Posterior cingulate gyrus (tissue), 11 donors: ENCODE measurements at regions not wholly inside any gene's neighbourhood (a gene's known extent, or its start where the extent isn't known, plus 50 kb on each side); places are given as distances from the start of the nearest gene placed in this dataset.

Experiments
- DNase-seq, 10 donors: peaks; one replicate each; pipeline versions ENCODE4 v3.0.0 to v3.0.0-alpha.2; 2020 to 2021; ENCODE audit warnings: mixed read lengths in 3 of 10
- intact Hi-C: fragments of 100-400 bp; cut with DNase I; formaldehyde crosslinking; loops from one replicate; pipeline ENCODE4 v1.15.1; 2023

DNA sequence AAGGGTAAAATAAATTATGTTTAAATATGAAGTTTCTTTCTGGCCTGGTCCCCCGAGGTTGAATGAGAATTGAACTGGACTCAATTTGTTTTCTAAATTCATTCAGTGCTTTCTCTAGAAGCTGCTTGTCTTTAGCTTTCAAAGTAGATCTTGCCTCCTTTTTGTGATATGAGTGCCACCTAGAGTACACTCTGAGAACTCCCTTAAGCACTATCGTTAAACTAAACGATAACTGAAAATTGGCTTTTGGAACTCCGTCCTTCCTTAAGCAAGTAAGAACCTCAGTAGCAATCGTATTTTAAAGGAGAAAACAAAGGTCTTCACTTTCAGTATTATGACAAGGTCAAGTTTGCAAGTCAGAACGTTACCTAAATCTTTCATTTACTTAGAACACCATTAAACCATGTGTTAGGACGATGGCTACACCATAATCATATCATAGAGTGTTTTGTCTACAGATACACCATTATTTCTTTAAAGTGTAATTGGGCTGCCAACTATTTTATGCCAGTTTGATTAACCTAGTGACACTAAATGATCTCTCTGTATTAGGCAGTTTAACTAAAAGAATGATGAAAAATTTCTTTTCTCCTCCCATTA is 364.8 kb downstream of the SNAPC1 start:
- intact Hi-C loops, result loop anchor here (5.0 to 10.0 kb wide), 2 partner anchors 392 to 665 kb away; no protein-coding TSS in a partner anchor

GRCh38 chr14:62130441-62130840 is 368.2 kb downstream of the SNAPC1 start:
- DNase-seq, result no peak
- intact Hi-C loops, result no loop called here

More for the DNA sequence above, 364.8 kb downstream of the SNAPC1 start:
- no peak for DNase-seq

GRCh38 chr14:62133776-62134550 is 371.7 kb downstream of the SNAPC1 start:
- intact Hi-C loops, result no loop called here
- no peak for DNase-seq

DNA sequence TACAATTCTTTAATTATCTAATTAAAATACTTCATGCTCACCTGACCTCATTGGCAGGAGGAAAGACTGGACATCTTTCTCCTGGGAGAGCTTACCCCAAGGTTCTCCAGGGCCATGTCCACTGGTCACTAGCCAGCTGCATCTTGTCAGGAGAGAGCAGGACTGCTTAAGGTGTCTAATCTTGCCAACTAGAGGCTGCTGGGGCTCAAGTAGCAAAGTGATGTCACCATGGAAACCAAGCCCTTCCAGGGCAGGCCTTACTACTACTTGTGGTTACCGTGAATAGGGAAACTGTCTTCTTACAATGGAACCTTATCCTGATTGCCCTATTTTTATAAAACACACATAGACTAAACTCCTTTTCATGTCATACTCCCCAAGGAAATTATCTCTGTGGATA is 376.4 kb downstream of the SNAPC1 start:
- DNase-seq, result no peak
- intact Hi-C loops, result no loop called here

DNA sequence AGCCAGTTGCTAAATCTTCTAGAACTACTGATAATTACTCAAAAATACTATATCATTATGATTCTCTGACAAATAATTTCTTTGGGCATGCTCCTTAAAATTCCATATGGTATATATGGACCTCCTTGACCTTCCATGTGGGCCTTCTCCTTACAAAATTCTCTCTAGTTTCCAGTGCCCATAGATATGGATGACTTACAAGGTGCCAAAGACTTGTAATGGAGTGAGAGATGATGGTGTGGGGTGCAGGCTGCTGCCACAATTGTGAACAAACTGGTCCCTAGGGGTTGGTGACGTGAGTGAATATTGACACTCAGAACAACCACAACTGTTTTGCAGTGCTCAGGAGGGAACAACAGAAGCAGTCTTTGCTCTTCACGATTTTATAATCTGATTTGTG is 378.9 kb downstream of the SNAPC1 start:
- no peak for DNase-seq
- intact Hi-C loops, result no loop called here

GRCh38 chr14:62143245-62143644 is 381.0 kb downstream of the SNAPC1 start:
- intact Hi-C loops, result no loop called here
- peak in 1 of 10 donors; percentile 9 for DNase-seq

DNA sequence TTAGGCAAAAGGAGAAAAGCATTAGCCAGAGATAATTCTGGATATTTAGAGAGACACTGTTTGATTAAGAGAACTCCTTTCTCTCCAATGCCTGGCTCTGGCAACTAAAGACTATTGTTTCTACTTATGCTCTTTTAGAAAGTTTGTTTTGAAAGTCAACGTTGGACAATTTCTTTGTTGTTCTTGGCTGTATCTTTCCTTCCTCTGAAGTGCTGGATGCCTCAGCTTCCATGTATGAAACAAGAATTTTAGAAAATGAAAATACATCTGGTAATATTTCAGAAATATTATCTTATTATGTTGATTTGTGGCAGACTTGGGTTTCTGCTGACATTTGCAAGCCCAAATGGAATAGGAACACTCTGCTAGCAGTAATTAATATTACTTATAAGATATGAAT is 382.6 kb downstream of the SNAPC1 start:
- intact Hi-C loops, result no loop called here
- no peak for DNase-seq

- intact Hi-C loops, result no loop called here
- no peak for DNase-seq
Measured at GRCh38 chr14:62146030-62146429, 383.8 kb downstream of the SNAPC1 start.

DNA sequence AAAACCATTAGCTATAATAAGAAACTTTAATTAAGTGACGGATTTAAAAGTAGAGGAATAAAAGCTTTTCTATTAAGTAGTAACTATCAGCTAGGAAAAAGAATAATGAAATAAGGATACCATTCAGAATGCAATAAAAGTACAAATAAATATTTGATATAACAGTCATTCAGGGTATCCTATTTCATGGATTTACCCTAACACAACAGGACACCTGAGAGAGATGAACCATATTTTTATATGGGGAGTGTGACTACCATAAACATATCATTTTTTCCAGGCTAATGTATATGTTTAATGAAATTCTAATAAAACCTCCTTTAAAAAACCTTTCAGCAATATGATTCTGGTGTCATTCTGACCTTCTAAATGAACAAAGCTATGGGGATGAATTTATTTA is 393.8 kb downstream of the SNAPC1 start:
- intact Hi-C loops, result no loop called here
- DNase-seq, result no peak

- intact Hi-C loops, result no loop called here
- no peak for DNase-seq
Measured at GRCh38 chr14:62158779-62159178, 396.6 kb downstream of the SNAPC1 start.

- no peak for DNase-seq
- intact Hi-C loops, result no loop called here
Measured at GRCh38 chr14:62159314-62159713, 397.1 kb downstream of the SNAPC1 start.

- intact Hi-C loops, result loop anchor here (2.0 kb wide), 1 partner anchor 1114 kb away; no protein-coding TSS in a partner anchor
- DNase-seq, result peak in 1 of 10 donors; percentile 15
Measured at GRCh38 chr14:62162998-62163589, 400.9 kb downstream of the SNAPC1 start.

GRCh38 chr14:62168564-62169155 is 406.4 kb downstream of the SNAPC1 start:
- no peak for DNase-seq
- intact Hi-C loops, result no loop called here

- peak in 8 of 10 donors; percentile 16 to 91 (median 60) for DNase-seq
- intact Hi-C loops, result loop anchor here (1.0 to 10.0 kb wide), 2 partner anchors 855 to 1097 kb away; no protein-coding TSS in a partner anchor
Measured at GRCh38 chr14:62179367-62180018, 417.3 kb downstream of the SNAPC1 start.

DNA sequence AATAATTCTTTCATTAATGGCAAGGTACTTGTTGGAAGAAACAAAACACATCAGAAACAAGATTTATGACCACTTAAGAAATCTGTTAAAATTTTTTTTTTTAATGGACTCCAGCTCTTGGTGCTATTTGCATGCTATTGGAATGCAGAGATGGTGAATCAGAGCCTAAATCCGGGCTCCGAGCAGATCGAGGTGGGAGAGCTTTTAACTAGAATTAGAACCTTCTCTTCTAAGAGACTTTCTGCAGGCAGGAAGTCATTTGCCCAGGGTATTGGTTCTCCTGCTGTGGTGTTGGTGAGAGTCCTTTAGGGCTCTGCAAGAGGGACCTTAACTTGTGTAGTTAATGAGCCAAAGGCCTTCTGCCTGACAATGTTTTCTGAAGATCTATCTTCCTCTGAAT is 419.4 kb downstream of the SNAPC1 start:
- no peak for DNase-seq
- intact Hi-C loops, result loop anchor here (10.0 kb wide), 1 partner anchor 853 kb away; no protein-coding TSS in a partner anchor

GRCh38 chr14:62185078-62185477 is 422.9 kb downstream of the SNAPC1 start:
- DNase-seq, result no peak
- intact Hi-C loops, result loop anchor here (10.0 kb wide), 1 partner anchor 850 kb away; no protein-coding TSS in a partner anchor

DNA sequence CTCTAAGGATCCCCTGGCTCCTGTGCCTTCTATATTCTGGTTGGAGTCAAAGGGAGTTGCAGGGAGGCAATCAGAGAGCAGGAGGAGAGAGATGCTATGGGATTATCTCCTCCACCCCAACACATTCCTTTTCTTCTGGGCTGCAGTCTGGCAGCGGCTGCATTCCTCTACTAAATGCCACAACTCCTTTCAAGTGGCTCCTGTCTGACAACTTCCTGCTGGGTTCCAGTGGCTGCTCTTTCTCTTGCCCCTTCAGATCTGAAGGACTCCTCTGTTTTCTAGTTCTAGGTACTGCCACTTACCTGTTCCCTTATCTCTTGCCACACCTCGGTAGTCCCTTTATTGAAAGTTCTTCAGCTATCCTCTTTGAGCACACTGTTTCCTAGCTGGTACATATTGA is 425.0 kb downstream of the SNAPC1 start:
- DNase-seq, result no peak
- intact Hi-C loops, result loop anchor here (10.0 kb wide), 1 partner anchor 848 kb away; no protein-coding TSS in a partner anchor

DNA sequence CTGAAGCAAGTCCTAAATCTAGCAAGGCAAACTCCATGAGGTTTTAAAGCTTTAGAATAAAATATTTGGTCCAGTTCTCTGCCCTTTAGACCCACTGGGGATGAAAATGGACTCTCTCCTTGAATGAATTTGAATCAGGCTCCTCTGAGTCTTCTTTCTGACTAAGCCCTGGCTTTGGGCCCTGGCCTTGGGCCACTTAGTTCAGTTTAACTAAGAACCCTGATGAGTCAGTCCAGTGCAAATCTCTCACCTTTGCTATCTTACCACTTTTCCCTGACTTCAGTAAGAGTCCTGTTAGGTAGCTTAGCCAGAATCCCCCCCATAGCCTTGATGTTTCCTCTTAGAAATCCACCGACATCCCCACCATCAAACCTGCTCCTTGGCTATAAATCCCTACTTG is 427.5 kb downstream of the SNAPC1 start:
- intact Hi-C loops, result loop anchor here (10.0 kb wide), 1 partner anchor 845 kb away; no protein-coding TSS in a partner anchor
- no peak for DNase-seq

DNA sequence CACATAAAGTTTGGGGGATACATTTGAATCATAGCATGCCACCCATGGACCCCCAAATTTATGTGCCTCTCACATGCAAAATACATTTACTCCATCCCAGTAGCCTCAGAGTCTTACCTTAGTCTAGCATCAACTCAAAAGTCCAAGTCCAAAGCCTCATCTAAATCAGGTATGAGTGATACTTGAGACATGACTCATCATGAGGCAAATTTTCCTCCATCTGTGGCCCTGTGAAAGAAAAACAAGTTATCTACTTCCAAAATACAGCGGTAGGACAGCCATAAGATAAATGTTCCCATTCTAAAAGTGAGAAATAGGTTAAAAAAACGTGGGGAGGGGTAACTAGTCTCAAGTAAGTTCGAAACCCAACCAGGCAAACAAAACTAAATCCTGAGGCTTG is 444.2 kb downstream of the SNAPC1 start:
- no peak for DNase-seq

DNA sequence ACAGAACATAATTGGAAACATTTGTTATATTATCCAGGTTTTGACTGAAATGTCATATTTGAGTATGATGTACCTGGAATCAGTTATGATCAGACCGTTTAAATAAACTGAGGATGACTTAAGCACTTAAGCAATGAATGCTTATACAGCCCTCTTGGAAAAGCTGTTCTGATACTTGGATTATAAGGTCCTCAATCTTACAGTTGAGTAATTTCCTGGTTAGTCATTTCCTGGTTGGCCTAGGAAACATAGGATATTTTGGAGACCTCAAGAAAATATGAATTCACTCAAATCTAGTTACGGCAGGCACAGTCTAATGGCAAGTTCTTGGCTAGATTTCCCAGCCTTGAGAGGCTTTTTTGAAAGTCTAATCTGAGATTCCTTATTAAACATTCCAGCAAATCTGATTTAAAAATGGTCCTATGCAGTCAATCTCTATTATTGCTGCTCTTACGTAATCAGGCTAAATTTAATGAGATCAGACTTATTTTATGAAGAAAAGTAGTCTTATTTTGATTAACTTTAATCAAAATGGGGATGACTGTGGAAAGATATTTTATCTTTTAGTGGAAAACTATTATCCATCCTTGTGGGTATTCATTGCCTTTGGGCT is 447.2 kb downstream of the SNAPC1 start:
- DNase-seq, result no peak
- intact Hi-C loops, result no loop called here

More for the DNA sequence above, 444.2 kb downstream of the SNAPC1 start:
- intact Hi-C loops, result no loop called here
